GM19239 (cell line): ENCODE measurements at regions not wholly inside any gene's neighbourhood (a gene's known extent, or its start where the extent isn't known, plus 50 kb on each side); places are given as distances from the start of the nearest gene placed in this dataset.
"Not testable (repeated sequence)": the region's sequence is repeated elsewhere in the genome, so short reads cannot be mapped to it uniquely, and the experiment has no call there.

ENCODE experiments used
- DNase-seq: peaks from one replicate; pipeline ENCODE4 v3.0.0; 2011; ENCODE audit warnings: low spot score; ENCODE audit not compliant: insufficient read length
- FAIRE-seq: peaks from 2 replicates; lab custom pipeline; 2011; peaks lifted over from hg19 to GRCh38; lab: Jason Lieb, UNC

DNA sequence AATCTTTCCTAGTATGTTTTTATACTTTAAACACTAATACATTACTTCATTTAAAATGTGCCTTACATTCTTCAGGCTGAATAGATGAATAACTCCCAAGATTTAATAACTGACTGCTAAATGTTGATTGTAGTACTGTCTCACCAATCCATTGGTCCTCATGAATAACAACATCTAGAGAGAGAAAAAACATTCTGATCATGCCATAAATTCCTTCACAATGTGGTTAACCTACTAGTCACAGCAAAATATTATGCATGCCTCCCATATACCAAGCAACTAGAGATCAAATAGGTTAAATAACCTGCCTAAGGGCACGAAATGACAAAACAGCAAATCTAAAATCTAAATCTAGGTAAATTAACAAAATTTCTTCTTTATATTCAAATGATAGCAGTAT lies 66.2 kb downstream of the SYT15 start:
- not testable (repeated sequence) for FAIRE-seq, DNase-seq

DNA sequence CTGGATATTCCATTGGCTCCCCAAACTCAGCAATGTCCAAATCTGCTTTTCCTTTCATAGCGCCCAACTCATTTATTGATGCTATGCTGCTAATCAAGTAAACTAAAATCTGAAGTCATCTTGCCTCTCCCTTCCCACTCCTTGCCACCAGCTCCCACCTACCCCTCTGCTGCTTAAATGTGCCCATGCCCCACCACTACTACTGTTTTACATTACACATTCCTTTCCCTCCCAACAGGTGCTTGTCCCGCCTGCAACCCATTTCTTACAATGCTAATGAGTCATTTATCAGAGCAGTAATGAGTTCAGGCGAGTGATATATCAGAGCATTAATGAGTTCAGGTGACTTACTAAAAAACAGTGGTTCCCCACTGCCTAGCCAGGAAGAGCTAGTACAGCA lies 67.2 kb downstream of the SYT15 start:
- not testable (repeated sequence) for FAIRE-seq, DNase-seq

DNA sequence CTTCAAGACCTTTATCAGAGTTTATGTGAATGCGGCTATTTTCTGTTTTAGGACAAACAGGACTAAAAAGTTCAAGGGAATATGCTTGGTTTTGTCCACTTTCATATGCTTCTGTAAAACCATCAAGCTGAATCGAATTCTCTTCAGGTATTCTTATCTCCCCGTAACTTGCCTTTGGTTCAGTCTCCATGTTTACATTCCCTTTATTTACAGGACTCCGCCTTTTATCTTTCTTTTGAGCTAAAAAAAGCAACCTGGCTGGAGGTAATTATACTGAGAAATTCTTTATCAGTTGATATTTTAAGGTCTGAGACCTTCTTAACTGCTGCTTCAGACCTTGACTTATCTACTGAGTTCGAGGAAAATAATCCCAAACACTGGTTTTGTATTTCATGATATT lies 72.0 kb downstream of the SYT15 start:
- not testable (repeated sequence) for DNase-seq, FAIRE-seq

DNA sequence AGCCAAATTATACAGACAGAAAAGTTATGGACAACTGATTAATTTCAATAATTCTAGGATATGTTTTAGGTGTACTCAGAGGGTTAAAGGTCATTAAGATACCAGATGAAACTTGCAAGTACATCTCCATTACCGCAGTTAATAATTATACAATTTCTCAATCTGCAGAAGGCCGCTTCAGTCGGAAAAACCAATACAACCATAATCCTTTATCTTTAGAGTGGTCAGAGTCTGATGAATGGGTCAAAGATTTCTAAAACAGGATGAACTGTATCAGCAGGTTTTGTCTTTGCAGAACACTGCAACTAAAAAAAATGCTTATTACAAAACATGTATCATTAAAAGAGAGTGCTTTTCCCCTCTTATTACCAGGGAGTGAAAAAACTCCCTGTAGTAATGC lies 78.5 kb downstream of the SYT15 start:
- DNase-seq, FAIRE-seq: not testable (repeated sequence)

DNA sequence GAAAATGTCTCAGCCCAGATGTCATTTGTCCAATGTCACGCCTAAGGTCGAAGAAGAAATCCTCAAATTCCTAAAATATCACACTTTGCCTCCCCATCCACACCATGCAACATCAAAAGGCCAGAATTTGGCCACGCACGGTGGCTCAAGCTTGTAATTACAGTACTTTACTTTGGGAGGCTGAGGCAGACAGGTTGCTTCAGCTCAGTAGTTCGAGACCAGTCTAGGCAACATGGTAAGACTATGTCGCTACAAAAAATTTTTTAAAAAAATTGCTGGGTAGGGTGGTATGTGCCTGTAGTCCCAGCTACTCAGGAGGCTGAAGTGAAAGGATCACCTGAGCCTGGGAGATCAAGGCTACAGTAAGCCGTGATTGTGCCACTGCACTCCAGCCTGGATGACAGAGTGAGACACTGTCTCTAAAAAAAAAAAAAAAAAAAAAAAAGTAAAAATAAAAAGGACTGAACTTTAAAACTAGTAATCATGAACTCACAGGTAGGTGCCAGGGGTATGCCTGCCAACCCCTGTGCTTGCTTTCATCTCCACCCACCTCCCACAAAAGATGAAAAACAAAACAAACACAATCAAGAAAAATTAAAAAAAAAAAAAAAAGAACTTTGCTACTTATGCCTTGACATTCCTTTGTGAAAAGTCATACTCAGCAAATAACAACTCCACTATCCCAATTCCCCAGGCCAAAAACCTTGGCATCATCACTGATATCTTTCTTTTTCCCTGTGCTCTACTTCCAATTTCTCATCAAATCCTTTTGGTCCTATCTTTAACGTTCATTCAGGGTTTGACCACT lies 81.3 kb downstream of the SYT15 start:
- FAIRE-seq, DNase-seq: not testable (repeated sequence)

DNA sequence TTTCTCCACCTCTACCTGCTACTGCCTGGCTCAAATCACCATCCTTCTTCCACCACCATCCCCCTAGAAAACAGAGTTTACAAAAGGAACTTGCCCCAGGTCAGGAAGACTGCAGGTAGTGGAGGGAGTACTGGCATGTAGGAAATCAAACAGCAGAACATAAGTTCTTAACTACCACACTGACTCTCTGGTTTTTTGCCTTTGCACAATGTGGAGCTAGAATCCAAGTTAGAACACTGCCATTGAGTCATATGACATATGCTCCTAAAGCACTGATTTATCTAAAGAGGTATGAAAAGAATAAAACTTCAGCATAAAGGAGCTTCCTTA lies 81.9 kb downstream of the SYT15 start:
- not testable (repeated sequence) for FAIRE-seq, DNase-seq

DNA sequence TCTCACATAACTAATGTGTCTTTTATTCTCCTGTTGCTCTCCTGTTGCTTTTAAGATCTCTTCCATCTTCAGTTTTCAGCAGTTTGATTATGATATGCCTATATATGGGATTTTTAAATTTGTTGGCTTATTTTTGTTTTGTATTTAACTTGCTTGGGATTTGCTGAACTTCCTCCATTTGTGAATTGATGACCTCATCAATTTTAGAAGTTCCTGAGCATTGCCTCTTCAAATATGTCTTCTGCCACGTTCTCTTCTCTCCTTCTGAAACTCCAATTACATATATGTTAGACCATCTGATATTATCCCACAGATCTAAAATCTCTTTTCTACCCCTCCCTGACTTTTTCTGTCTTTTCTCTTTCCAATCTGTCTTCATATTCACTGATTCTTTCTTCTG lies 86.6 kb downstream of the SYT15 start:
- FAIRE-seq, DNase-seq: not testable (repeated sequence)

DNA sequence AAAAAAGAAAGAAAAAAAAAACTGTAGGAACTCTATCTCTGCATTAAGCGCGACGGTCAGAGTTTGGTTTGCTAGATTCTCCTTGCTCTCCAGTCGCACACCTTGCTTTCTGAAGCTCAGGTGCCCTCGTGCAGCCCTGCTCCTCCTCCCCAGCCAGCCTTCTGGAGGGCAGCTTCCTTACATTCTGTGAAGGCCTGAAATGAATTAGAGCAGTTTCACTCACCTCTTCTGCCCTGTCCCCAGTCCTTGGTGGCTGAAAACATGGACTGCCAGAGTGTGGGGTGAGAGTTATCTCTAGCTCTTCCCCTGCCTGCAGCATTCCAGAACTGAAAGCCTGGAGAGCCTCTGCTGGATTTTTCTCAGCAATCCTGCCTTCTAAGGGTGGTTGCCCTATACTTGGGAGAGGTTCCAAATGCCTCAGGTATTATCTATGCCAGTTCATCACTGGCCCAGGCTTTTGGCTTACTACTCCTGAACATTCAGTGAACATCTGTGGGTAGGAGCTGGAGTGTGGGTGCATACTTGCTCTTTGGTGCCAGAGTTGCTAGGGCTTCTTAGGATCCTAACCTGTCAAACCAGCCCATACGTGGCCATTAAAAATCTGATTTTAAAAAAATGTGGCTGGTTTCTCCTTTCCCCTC lies 89.5 kb downstream of the SYT15 start:
- FAIRE-seq: not testable (repeated sequence)

DNA sequence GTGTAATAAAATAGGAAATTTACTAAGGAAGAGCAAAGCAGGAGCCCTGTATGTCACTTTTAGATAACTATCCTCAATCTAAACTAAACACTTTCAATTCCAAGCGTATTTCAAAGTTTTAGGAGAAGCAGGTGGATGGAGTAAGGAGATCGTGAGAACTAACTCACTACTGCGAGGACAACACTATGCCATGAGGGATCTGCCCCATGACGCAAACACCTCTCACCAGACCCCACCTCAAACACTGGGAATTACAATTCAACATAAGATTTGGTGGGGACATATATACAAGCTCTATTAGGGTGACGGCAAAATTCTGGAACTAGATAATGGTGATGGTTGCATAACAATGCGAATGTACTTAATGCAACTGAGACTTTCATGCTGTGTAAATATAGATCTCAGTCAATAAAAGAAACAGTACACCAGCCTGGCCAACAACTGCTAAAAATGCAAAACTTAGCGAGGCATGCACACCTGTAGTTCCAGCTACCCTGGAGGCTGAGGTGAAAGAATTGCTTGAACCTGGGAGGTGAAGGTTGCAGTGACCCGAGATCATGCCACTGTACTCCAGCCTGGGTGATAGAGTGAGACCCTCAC lies 99.0 kb downstream of the SYT15 start:
- not testable (repeated sequence) for FAIRE-seq

More for the DNA sequence above, 89.5 kb downstream of the SYT15 start:
- DNase-seq: not testable (repeated sequence)

DNA sequence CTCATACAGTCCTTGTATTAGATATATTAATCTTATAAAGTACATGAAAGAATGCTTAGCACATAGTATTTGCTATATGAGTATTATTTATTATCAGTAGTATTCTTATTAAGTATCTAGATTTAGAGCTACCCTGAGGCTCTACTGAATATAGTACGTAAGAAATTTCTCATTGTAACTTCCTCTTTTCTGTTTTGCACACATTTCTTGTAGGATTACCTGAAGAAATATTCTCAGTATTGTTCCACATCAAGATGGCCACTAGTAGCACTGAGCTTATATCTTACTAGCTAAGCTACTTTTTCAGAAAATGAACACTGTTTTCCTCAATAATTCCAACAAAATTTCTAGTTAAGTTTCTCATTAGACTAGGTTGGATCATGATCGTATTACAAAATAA lies 112.5 kb downstream of the SYT15 start:
- not testable (repeated sequence) for DNase-seq, FAIRE-seq

More for the DNA sequence above, 99.0 kb downstream of the SYT15 start:
- DNase-seq: not testable (repeated sequence)

DNA sequence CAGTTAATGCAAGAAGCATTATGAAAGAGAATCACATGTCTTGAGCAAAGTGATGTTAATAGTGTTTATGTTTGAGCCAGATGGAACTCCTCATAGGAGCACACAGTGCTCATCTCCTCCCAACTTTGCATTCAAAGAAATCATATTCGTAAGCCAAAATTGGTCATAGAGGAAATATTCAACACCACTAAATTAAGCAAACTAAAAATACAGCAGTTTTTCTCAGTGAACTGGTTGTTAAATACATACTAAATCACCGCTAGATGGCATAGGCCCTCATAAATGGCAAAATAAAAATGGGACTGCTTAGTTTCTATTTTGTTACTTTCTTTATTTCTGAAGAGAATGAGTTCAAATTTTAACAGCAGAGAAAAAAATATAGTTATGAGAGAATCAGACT lies 114.3 kb downstream of the SYT15 start:
- not testable (repeated sequence) for FAIRE-seq, DNase-seq

DNA sequence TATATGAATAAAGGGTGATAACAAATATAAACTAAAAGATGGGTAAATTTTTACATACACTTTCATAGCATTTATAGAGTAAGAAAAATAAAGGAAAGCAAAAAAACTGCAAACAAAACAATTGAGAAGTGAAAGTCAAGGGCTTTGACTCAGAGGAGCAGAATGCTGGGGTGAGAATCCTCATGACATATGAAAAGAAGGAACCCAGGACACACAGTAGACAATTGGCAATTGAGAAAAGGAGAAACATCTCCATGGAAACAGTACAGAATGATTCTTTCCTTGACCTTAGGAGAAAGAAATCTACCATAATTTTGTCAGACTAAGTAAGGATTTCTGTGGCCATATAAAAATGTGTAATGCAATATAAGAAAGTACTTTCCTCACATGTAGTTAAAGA lies 138.3 kb downstream of the SYT15 start:
- DNase-seq, FAIRE-seq: not testable (repeated sequence)

DNA sequence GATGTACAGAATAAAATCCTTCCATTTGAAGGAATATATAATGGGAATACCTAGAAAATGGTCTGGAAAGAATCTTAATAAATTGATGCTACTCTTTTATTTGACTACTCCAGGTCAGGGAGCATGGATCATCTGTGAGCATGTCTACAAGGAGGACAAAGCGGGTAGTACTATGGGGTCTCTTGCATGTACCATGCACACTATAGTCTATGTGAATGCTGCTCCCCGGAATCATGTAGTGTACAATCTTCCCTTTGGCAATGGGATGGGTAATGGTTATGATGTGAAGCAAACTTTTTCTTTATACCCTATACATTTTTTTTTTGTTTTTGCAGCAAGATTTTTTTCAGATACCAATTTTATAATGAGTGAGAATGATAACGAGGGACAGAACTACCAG lies 139.1 kb downstream of the SYT15 start:
- not testable (repeated sequence) for FAIRE-seq, DNase-seq

DNA sequence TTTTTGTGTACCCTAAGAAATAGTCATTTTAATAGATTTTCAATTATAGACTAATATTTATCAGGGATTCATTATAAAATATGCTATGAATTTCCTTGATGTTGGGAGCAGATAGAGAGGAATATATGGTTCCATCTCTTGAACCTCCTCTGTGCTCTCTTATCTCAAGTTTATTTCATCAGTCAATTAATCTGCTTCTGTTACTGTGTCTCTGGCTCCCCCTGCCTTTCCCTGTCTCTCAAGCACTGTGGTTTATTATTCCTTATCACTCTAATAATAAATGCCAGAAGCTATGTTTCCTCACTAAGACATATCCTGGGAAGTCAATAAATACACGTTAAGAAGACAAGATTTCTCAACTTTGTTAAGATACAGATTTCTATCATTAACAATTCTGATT lies 141.5 kb downstream of the SYT15 start:
- FAIRE-seq, DNase-seq: not testable (repeated sequence)

DNA sequence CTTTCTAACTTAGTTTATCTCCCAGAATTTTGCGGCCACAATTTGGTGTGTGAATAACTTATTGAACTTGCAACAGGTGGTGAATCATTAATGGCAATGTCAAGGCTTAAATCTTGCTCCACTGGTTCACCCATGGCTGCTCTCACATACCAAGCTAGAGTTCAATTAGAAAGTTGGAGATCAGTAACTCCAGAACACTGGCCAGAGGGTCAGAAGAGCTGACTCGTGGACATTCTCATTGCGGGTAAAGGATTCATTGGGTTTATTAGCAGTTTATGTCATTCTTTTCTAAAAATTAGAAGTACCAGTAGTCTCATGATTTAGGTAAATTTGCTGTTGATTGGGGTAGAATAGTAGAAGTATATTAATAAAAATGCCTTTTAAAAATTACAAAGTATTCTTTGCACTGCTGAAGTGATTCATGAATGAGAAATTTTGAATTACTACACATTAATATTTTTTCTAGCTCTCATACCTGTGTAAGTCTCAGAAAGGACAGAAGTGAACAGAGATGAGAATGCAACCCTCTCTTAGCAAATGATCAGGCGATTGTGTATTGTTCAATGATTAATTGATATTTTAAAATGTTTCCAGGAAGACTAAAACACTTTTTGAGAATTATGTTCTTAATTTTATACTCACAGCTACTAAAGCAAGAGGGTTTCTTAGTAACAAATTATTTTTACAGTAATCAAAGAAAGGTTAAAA lies 142.0 kb downstream of the SYT15 start:
- not testable (repeated sequence) for DNase-seq, FAIRE-seq

DNA sequence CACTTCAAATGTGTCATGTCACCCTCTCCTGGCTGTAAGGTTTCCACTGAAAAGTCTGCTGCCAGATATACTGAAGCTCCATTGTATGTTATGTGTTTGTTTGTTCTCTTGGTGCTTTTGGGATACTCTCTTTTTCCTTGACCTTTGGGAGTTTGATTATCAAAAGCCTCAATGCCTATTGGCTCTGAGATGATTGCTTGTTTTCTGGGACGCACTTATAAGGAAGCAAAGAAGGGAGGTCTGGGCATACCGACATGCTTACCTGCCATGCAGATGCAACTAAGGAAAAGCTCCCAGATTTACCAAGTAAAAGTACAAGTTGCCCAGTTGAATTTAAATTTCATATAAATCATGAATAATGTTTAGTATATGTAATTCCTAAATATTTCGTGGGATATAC lies 145.3 kb downstream of the SYT15 start:
- FAIRE-seq, DNase-seq: not testable (repeated sequence)

DNA sequence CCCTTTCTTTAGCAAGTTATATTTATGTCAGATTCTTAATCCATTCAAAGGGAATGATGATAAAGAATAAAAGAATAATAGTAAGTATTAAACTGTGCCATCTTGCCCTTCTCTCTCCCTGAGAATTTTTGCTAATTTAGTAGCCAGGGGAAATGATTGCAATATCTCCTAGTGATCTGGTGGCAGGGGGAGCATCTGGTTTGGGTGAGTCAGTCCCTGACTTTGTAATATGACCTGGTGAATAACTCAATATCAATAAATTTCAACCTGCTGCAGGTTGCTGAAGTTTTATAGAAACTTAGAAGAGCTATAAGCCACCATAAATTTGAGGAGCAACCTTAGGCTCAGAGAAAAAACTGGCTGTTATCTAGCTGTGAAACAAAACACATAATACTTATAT lies 149.4 kb downstream of the SYT15 start:
- not testable (repeated sequence) for DNase-seq, FAIRE-seq

DNA sequence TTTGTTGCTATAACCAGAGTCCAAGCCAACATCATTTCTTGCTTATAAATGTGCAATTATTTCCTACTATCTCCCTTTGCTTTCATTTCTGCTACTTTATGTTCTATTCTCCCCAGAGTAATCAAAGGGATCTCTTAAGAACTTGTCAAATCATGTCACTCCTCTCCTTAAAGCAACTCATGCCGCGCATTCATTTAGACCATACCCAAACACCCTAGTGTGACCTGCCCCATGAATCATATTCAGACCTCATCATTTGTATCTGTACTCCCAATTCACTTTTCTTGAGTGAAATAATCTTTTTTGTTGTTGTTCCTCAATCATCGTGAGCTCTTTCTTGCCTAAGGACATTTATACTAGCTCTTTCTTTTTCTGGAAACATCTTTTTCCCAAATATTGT lies 151.8 kb downstream of the SYT15 start:
- FAIRE-seq, DNase-seq: not testable (repeated sequence)

DNA sequence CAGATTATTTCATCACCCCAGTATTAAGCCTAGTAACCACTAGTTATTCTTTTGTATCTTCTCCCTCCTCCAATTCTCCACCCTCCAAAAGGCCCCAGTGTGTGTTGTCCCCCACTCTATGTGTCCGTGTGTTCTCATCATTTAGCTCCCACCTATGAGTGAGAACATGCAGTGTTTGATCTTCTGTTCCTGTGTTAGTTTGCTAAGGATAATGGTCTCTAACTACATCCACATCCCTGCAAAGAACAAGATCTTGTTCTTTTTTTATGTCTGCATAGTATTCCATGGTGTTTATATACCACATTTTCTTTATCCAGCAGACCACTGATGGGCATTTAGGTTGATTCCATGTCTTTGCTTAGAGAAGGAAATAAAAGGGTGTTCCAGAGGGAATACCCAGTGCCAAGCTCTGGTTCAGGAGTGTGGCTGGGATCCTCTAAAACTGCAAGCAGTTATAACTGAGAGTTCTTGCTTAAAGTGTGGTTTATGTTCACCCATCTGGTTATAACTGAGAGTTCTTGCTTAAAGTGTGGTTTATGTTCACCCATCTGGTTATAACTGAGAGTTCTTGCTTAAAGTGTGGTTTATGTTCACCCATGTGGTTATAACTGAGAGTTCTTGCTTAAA lies 154.8 kb downstream of the SYT15 start:
- FAIRE-seq, DNase-seq: not testable (repeated sequence)

DNA sequence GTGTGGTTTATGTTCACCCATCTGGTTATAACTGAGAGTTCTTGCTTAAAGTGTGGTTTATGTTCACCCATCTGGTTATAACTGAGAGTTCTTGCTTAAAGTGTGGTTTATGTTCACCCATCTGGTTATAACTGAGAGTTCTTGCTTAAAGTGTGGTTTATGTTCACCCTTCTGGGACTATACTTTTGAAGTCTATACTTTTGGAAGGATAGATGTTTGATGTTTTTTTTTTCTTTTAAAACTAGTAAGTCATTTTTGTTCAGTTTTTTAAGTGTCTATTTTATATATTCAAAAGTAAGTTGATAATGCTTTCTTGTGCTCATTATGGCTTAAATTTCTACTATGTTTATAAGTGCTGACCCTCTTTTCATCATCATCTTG lies 155.3 kb downstream of the SYT15 start:
- not testable (repeated sequence) for FAIRE-seq, DNase-seq
